GM21529 (cell line): ENCODE measurements at regions not wholly inside any gene's neighbourhood (a gene's known extent, or its start where the extent isn't known, plus 50 kb on each side); places are given as distances from the start of the nearest gene placed in this dataset.

Experiments used
- ATAC-seq: cut with Tn5 transposase; IDR thresholded peaks from one replicate; pipeline ENCODE4 v1.9.1; 2021; ENCODE audit not compliant: unreplicated experiment

DNA sequence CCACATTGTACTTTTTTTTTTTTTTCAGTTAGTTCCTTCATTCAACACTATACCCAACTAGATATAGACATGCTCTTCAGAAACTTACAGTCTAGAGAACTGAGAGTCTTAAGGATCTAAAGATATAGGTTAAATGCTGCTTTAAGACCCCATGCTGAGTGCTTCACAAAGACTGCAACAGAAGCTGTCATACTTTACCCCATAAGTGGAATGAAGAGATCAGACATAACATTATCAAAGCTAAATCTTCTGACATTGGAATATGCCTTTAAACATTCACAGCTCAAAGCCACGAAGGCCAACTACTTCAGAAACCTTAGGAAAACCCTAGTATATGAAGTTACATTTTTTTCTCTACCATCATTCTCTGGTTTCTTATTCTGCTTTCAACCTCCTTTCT lies 666.4 kb downstream of the KCNT2 start:
- no peak for ATAC-seq

- ATAC-seq = no peak
These were observed 666.9 kb downstream of the KCNT2 start for GRCh38 chr1:195941314-195941713.

GRCh38 chr1:195939844-195940243 lies 668.4 kb downstream of the KCNT2 start:
- no peak for ATAC-seq

DNA sequence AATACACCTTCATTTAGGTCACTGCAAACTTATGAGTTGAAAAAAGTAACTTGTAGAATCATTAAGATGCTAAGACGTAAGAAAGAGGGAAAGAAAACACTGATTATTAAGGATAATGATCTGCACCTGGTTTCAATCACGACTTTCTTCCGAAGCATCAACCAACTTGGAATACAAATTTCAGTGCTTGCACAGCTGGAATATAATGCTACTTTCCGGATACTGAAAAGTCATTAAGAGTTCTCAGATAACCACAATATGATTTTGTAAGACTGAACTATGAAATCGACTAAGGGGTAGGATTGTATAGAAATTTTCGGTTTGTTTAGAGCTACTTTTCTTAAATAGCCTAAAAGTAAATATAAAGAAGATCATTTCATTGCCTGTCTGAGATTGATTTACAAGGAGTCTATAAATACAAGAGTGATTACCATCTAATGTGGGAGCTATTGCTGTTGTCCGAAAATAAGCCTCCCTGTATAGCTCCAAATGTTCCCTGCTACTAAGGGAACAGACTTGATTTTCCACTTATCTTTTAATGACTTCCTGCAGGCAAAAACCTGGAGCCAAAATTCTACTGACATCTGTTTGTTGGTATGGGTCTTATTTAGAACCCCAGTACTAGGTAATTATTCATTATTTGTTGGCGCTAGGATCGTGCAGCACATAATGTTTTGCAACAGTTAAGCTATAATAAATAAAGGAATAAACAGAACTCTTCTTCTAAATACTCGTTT lies 673.3 kb downstream of the KCNT2 start:
- ATAC-seq = no peak

- no peak for ATAC-seq
These were observed 674.4 kb downstream of the KCNT2 start for GRCh38 chr1:195933835-195934234.

DNA sequence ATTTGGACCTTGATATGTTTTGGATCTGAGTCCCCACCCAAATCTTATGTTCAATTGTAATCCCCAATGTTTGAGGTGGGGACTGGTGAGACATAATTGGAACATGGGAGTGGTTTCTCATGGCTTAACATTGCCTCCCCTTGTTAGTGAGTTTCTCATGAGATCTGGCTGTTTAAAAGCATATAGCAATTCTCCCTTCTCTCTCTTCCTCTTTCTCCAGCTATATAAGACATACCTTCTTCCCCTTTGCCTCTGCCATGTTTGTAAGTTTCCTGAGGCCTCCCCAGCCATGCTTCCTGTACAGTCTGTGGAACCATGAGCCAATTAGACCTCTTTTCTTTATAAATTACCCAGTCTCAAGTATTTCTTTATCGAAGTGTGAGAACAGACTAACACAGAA lies 692.4 kb downstream of the KCNT2 start:
- no peak for ATAC-seq

- ATAC-seq = no peak
These were observed 699.2 kb downstream of the KCNT2 start for GRCh38 chr1:195909061-195909460.

DNA sequence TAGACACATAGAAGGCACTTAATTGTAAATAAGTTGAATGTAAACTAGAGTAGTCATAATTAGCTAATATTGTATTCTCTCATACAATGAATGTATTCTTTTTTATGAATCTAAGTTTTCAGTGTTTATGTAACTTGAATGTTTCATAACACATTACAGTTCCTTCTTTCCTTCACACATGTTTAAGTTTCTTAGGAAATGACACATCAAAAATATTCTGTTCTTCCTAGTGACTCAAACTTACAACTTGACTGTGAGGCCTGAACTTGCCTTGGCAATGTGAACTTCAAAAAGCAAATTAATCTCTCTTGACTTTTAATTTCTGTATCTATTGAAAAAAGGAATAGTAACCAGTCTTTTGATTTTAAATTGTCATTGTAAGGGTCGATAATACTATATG lies 700.1 kb downstream of the KCNT2 start:
- no peak for ATAC-seq

DNA sequence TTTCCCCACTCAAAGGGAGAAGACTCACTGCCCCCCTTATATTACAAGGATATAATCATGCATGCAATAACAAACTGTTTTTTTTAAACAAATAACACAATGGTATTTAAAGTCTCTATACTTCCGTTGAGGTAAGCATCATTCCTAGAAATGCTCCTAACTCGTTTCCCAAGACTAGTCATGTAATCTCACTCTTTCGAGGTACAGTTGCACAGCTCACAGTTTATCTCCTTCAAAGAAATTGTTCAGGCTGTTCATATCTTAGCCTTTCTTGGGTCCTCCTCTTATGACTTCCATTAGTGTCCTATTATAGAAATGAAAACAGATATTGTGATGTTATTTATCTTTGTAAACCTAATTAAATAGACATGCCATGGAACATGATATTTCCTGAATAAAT lies 705.0 kb downstream of the KCNT2 start:
- ATAC-seq = no peak

GRCh38 chr1:195902779-195903178 lies 705.5 kb downstream of the KCNT2 start:
- ATAC-seq = no peak

DNA sequence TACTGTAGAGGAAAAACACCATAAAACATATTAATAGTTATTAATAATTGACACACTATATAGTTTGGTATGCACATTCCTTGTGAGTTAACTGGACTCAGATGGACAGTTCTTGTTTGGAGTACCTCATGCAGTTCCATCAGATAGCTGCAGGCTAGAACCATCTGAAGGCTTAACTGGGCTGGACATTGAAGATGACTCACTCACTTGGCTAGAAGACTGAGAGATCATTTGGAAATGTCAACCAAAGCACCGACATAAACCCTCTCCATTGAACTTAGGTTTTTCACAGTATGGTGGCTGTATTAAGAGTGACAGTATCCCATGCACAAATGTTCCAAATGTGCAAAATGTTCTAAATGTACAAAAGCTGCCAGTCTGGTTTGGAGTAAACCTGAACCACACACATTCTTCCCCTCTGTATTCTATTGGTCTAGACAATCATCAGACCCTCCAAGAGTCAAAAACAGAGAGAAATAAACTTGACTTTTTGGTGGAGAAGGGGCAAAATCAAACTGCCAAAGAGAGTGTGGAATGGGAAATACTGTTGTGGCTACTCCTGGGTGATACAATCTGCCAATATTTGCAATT lies 708.4 kb downstream of the KCNT2 start:
- no peak for ATAC-seq

GRCh38 chr1:195898924-195899323 lies 709.3 kb downstream of the KCNT2 start:
- ATAC-seq = no peak

DNA sequence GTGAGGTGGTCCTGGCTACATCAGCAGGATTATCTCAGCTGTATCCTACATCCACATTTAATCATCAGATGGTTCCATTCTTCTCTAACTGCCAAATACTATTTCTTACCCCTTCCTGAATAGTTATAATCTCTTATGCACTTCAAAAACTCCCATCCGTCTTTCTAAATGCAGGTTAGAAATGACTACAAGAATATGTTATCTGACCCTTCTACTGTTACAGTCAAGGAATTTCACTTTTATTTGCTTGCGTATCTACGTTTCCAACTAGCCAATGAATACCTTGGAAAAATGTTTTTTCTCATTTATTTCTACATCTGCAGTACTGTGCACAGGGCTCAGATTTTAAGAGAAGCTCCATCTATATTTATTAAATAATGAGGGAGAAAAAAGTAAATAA lies 709.9 kb downstream of the KCNT2 start:
- no peak for ATAC-seq

DNA sequence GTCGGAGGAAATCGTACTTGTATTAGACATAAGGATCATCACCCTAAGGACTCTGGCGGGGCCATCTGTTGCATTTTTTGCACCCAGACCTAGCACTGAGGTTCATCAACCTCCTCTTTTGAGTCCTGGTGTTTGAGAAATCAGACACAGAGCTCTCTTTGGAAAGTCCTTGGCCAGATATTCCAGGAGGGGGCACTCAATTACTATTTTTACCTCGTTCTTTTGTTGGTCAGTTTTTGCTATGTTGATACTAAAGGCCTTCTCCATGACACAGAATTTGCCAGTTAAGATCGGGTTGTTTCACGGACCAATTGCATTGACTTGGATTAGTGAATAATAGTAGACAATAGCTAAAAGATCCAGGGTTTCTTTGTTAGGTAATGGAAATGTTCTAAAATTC lies 711.2 kb downstream of the KCNT2 start:
- ATAC-seq = no peak

- ATAC-seq = no peak
These were observed 713.8 kb downstream of the KCNT2 start for GRCh38 chr1:195894411-195894810.

DNA sequence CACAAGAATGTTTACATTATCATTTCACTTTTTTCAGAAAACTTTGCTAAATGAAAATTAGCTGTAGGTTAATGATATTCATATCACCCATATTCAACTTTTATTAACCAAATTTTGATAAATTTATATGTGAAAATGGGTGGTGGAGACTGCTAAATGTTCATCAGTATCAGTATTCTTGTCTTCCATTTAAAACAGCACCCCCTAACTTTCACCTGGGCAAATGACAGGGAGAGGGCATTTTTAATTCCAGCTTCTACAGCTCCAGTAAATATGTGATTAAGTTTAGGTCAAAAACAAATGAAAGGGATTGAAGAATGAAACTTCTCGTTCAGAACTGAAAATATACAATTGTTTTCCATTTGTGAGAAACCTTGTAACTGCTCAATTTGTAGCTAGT lies 722.2 kb downstream of the KCNT2 start:
- ATAC-seq = no peak

GRCh38 chr1:195878478-195878877 lies 729.8 kb downstream of the KCNT2 start:
- ATAC-seq = no peak

DNA sequence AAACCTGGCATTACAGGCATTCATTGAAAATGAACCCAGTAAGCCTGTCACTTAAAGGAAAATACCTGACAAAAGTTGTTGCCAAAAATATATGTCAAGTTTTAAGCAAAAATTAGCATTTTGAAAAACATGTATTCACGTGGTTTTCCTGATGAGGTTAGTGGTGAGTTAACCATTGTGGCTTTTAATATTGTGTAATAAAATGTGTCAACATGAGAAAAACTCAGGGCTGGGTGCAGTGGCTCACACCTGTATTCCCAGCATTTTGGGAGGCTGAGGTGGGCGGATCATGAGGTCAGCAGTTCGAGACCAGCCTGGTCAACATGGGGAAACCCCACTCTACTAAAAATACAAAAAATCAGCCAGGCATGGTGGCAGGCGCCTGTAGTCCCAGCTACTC lies 731.4 kb downstream of the KCNT2 start:
- no peak for ATAC-seq

DNA sequence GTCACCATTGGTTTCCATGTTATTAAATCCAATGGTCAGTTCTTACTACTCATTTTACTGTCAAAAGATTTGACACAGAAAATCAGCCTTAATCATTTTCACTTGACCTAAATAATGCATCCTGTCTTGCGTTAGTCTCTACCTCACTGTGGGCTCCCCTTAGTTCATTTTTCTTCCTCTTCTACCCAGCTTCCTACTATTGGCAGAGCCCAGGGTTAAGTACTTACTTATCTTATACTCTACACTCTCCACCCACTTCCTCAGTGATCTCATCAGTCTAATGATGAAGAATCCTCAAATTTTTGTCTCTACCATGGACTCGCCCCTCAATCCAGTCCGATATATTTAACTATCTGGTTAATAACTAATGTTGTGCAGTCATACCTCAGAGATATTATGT lies 735.9 kb downstream of the KCNT2 start:
- no peak for ATAC-seq

- ATAC-seq = no peak
These were observed 740.6 kb downstream of the KCNT2 start for GRCh38 chr1:195867638-195868037.

DNA sequence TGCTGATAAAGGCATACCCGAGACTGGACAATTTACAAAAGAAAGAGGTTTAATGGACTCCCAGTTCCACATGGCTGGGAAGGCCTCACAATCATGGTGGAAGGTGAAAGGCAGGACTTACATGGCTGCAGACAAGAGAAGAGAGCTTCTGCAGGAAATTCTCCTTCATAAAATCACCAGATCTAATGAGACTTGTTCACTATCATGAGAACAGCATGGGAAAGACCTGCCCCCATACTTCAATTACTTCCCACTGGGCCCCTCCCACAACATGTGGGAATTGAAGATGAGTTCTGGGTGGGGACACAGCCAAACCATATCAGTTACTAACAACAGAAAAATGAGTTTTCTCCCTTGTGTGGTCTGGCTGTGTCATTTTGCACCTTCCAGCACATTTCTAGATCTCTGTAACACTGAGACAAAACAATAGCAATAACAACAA lies 741.4 kb downstream of the KCNT2 start:
- ATAC-seq = no peak

DNA sequence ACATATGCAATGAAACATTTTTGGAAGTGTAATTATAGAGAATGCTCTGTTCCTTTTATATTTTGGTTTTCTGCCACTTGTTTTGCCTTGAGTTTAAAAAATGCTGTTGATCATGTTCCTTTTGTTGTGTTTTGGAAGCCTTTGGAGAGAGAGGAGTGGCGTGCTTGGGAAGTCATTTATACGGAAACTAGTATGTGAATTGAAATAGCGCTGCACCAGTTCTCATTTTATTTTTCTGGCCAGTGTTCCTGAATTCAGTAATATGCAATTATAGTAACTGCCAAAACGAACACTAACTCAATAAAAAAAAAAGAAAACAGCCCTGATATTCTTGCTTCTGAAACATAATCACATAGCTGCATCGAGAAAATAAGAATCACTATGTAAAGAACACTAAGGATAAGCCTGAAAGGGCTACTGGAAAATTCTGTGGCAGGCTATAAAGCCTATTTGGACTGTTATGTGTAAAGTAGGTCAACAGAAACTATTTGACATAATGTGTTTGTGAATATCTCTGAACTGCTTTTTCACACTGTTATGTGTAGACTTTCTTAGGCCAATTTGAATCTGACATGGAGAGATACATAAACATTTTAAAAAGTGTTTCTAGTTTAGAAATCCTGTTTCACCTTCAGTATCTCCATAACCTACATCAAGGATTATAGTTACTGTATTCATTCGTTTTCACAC lies 742.0 kb downstream of the KCNT2 start:
- no peak for ATAC-seq
